GM20000 (cell line): ENCODE measurements at regions not wholly inside any gene's neighbourhood (a gene's known extent, or its start where the extent isn't known, plus 50 kb on each side); places are given as distances from the start of the nearest gene placed in this dataset.

Experiments used
- DNase-seq: peaks from one replicate; pipeline ENCODE4 v3.0.0; 2012; ENCODE audit warnings: low spot score
- CTCF ChIP-seq: IDR thresholded peaks from 2 replicates; pipeline ENCODE4 v1.5.1; 2012; ENCODE audit warnings: mild to moderate bottlenecking, control low read depth; ENCODE audit errors: extremely low read depth, missing control alignments

GRCh38 chr4:181216501-181216900 lies 1026.7 kb upstream of the TENM3 start:
- DNase-seq: no peak
- TF ChIP-seq CTCF: no peak

- no peak for TF ChIP-seq CTCF
- no peak for DNase-seq
Measured at GRCh38 chr4:181219783-181220416, 1023.3 kb upstream of the TENM3 start.

- TF ChIP-seq CTCF: no peak
- DNase-seq: no peak
Measured at GRCh38 chr4:181224852-181225251, 1018.4 kb upstream of the TENM3 start.

GRCh38 chr4:181225616-181226261 lies 1017.5 kb upstream of the TENM3 start:
- no peak for TF ChIP-seq CTCF
- no peak for DNase-seq

- no peak for TF ChIP-seq CTCF
- no peak for DNase-seq
Measured at GRCh38 chr4:181234951-181235680, 1008.1 kb upstream of the TENM3 start.

- DNase-seq: no peak
- no peak for TF ChIP-seq CTCF
Measured at GRCh38 chr4:181245326-181245725, 997.9 kb upstream of the TENM3 start.

GRCh38 chr4:181249031-181249430 lies 994.2 kb upstream of the TENM3 start:
- no peak for DNase-seq
- no peak for TF ChIP-seq CTCF
